SK-N-MC (cell line): ENCODE measurements at regions not wholly inside any gene's neighbourhood (a gene's known extent, or its start where the extent isn't known, plus 50 kb on each side); places are given as distances from the start of the nearest gene placed in this dataset.

Source experiments
- EZH2 ChIP-seq: fragments of 200-600 bp; sonication (generic); IDR thresholded peaks from one replicate; pipeline ENCODE4 v1.6.1; 2017; ENCODE audit warnings: antibody characterized with exemption
- POLR2AphosphoS5 ChIP-seq: IDR thresholded peaks from 2 replicates; pipeline ENCODE4 v1.6.1; 2012; ENCODE audit warnings: mild to moderate bottlenecking, low read depth, low read length, borderline replicate concordance

DNA sequence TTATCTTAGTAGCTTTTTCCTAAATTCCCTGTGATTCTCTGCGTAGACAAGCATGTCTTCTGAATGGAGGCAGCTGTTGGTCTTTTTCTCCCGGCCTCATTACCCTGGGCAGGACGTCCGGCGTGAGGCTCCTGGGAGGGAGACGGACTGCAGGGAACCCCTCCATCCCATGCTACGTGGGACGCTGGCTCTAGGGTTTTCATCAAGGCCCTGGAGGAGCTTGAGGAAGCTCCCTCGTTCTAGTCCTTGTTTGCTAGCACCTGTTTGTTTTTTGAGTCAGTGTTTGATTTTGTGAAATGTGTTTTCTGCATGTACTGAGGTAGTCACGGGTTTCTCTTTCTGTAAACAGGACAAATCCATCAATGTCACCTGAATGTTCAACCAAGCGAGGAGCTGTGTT is 99.3 kb upstream of the TMEM18 start:
- TF ChIP-seq EZH2 (no peak), POLR2AphosphoS5 (no peak)
